ENCODE measurements at regions not wholly inside any gene's neighbourhood (a gene's known extent, or its start where the extent isn't known, plus 50 kb on each side); places are given as distances from the start of the nearest gene placed in this dataset.
"Not testable (repeated sequence)": the region's sequence is repeated elsewhere in the genome, so short reads cannot be mapped to it uniquely, and the experiment has no call there.

- peak; percentile 95 for DNase-seq
These were observed 568.1 kb upstream of the LRRN3 start for GRCh38 chr7:110522761-110523200.

- DNase-seq, result no peak
These were observed 561.8 kb upstream of the LRRN3 start for GRCh38 chr7:110529175-110529574.

DNA sequence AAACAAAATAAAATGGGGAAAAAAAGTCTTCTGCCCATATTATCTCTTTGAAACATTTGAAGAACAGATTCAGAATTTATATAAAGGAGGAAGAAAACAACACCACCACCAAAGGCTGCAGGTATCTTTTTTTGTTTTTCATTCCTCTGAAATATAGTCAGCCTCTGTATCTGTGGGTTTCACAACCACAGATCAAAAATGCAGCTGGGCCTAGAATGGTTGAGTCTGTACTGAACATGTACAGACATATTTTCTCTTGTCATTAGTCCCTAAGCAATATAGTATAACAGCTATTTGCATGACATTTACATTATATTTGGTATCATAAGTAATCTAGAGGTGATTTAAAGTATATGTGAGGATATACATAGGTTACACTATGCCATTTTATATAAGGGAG lies 559.7 kb upstream of the LRRN3 start:
- no peak for DNase-seq

DNA sequence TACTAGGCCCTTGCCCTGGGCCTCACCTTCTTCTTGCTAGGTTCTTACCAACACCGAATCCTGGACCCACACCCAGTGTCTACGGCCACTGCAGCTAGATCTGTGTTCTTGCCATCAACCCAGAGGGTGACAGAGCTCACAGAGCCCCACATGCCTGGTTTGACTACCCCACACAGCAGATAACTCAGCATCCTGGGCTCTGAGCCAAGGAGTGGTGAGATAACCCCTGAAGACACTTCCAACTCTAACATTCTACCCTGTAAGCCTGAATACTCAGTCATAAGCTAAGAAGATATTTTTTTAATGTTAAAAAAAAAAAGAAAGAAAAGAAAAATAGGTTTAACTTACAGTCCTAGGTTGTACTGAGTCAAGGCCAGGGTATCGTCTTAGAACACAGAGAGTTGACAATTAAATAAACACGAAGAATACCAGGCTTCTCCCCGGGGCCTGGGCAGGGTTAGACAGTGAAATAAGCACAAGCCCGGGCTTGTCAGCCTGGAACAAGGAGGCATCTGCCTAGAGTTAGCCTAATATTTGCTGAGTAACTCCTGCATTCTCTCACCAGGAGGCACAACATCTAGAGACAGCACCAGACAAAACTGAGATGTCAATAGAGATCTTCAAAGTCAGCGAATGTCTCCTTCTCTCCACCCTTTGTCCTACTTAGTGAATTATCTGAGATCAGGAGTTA lies 556.5 kb upstream of the LRRN3 start:
- DNase-seq, result peak; percentile 78

GRCh38 chr7:110539216-110539615 lies 551.7 kb upstream of the LRRN3 start:
- no peak for DNase-seq

GRCh38 chr7:110541962-110542361 lies 549.0 kb upstream of the LRRN3 start:
- DNase-seq, result no peak

GRCh38 chr7:110544194-110544593 lies 546.7 kb upstream of the LRRN3 start:
- DNase-seq, result no peak

- no peak for DNase-seq
These were observed 542.6 kb upstream of the LRRN3 start for GRCh38 chr7:110548372-110548771.

DNA sequence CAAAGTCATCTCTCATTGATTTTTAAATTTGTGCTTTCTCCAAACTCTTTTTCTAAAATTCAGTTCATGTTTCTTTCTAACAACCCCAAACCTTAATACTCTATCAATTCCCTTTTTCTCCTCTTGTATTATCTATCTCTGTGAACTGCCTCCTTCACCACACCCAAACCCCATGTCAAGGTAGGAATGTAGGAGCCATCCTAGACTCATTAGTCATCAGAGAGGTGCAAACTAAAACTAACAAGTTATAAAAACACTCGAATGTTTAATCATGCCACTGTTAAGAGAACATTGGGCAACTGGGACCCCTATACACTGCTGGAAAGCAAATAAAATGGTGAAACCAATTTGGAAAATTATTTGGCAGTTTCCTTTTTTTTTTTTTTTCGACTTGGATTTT lies 533.8 kb upstream of the LRRN3 start:
- no peak for DNase-seq

DNA sequence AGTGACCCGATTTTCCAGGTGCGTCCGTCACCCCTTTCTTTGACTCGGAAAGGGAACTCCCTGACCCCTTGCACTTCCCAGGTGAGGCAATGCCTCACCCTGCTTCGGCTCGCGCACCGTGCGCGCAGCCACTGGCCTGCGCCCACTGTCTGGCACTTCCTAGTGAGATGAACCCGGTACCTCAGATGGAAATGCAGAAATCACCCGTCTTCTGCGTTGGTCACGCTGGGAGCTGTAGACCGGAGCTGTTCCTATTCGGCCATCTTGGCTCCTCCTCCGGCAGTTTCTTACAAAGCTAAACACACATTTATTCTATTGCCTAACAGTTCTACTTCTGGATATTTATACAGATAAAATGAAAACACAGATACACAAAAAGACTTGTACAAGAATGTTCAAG lies 527.6 kb upstream of the LRRN3 start:
- DNase-seq, result not testable (repeated sequence)

DNA sequence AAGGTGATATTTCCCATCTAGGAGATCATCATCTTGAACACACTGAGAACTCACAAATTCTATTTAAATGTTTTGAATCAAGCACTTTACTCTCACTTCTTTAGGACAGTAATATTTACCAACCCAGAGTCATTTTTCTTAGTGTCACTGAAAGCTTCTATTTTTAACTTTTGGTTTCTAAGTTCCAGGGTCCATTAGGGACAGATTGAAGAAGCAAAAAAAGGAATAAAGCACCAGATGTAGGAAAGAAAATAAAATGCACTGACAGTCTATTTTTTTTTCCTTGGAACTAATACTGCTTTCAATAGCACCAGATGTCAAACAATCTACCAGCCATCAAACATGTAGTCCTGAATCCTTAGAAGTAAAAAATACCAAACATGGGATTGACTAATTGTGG lies 526.7 kb upstream of the LRRN3 start:
- no peak for DNase-seq

GRCh38 chr7:110568388-110568787 lies 522.5 kb upstream of the LRRN3 start:
- DNase-seq, result no peak

DNA sequence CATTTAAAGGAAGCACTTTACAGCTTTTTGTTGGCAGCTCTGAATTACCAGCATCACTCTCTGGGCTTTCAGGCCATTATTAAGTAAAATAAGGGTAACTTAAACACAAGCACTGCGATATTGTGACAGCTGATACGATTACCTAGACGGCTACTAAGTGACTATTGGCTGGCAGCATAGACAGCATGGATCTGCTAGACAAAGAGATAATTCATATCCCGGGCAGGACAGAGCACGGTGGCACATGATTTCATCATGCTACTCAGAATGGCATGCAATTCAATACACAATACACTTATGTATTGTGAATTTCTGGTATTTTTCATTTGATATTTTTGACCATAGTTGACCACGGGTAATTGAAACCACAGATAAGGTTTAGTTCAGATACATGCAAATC lies 522.0 kb upstream of the LRRN3 start:
- DNase-seq, result no peak

DNA sequence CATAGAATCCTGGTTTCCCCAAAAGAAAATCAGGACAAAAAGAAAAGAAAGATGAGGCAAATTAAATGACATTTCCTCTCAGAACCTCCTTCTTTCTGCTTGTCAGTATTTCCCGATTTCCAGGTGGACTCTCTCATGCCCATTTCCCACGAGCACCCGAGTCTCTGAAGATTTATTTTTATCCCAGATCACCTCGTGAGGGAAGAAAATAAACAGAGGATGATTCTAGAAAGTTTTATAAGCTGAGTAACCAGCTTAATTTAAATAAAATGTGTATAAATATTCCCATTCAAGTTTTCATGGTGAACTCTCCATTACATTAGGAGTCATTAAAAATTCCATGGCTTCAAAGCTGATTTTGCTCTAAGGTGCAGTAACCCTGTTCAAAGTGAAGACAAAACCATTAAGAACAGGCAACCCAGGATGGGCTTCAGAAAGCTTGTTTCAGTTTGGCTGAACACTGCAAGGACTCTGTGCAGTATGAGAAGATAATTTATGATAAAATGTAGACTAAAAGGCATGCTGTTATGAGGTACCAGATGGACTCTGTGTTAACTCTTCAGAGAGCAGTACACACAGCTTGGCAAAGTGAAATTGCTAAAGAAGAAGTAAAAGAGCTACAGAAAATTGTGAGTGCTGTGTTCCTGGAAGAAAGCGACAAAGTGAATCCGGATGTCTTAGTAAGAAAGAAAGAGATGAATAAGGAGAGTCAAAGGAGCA lies 521.3 kb upstream of the LRRN3 start:
- DNase-seq, result no peak

DNA sequence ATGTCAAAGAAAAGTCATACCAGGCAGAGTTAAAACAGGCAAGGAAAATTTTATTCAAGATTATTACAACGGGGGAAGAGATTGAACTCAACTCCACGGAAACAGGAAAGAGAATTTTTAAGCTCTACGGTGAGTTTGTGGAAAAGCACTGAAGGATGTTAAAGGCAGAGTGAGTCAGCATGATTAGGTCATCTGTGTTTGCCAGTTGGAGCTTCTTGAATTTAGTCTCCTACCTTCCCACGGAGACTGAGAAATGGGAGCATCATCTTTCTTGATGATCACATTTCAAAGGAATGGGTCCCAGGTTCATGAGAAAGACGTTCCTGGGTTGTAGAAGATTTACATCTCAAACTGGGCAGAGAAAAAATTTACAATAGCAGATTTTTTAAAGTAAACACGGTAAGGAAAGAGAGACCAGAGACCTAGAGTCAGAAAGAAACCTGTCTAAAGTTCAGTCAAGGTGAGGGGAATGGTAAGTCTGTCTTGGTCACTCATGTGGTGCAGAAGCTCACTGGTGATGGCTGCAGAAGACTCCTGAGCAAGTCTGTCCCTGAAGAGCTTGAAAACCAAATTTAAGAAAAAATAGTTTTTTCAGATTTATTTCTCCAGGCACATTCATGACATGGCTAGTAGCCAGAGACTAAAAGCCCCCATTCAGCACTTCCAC lies 516.9 kb upstream of the LRRN3 start:
- DNase-seq, result no peak

- no peak for DNase-seq
These were observed 503.6 kb upstream of the LRRN3 start for GRCh38 chr7:110587294-110587693.

DNA sequence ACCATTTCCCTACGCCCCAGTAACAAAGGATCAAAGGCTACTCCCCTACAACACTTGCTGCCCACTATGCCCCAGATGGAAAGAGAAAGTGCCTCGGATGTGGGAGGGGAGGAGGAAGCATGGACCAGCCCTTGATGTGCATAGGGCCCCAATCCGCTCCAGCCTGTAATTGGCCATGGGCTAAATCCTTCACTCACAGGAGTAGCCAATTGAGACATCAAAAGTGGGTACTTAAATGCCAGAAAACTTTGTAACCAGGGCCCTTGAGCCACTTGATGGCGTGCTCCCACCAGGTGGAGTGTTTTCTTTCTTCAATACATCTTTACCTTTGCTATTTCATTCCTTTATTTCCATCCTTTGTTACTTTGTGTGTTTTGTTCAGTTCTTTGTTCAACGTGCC lies 500.5 kb upstream of the LRRN3 start:
- no peak for DNase-seq

DNA sequence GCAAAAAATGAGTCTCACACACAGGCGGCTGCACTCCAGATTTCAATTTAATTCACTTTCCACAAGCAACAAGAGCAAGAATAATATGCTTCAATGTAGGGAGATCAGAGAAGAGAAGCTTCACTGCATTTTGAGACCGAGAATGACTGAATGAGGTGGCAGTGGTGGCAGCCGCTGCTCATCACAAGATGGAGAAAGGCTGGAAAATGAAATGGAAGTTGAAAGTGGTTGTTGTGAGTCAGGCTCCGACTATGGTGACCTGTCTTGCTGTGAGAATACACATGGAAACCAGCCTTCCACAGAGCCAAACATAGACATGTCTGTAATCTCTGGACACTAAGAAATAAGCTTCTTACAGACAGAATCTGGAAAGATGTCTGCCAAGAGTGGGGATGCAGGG lies 499.6 kb upstream of the LRRN3 start:
- no peak for DNase-seq

DNA sequence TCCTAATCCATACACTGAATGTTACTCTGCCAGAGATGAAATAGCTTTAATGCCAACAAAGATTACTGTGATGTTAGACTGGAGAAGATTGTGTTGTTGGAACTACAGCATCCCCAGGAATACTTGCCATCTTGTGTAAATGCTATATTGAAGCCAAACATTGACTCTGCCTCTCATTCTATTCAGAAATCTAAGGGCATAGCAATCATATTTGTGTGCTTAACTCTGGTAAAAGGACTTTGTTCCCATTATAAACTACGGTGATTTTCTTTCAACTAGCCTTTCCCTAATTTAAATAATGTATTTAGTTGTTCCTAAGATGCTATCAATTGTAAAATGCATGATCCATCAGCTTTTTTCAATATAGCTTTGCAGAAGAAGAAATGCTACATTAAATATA lies 498.4 kb upstream of the LRRN3 start:
- no peak for DNase-seq

DNA sequence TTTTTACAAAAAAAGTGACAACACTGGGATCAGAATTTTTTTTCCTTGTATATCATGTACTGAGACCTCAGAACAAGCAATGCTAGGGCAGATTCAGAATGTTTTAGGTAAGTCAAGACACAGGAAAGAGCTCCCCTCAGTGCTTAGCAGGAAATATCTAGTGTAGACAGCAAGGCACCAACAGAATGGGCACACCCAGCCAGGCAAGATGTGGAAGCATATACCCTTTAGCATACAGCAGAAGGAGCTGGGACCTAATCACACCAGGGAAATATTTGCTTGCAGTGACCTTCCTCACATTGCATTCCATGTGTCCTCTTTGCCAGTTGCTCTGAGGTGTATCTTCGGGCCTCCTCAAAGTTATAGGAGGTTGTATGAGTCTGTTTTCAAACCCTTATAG lies 497.6 kb upstream of the LRRN3 start:
- DNase-seq, result no peak

DNA sequence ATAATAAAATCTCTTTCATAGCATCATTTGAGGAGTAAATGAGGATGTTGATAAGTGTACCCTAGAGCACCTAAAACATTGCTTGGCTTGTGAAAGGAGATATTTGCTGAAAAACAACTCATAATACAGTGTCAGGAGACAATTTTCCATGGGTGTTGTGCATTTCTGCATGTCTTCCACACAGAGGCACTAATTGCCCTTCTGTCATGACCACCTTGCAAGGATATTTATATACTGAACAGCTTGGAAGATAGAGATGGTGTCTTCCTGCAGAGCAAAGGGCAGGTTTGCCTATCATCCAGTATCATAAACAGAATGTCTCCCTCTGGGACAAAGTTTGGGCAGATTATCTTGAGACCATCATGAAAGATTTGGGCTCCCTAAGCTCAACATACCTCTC lies 495.2 kb upstream of the LRRN3 start:
- no peak for DNase-seq

- DNase-seq, result peak; percentile 60
These were observed 490.0 kb upstream of the LRRN3 start for GRCh38 chr7:110600956-110601355.

DNA sequence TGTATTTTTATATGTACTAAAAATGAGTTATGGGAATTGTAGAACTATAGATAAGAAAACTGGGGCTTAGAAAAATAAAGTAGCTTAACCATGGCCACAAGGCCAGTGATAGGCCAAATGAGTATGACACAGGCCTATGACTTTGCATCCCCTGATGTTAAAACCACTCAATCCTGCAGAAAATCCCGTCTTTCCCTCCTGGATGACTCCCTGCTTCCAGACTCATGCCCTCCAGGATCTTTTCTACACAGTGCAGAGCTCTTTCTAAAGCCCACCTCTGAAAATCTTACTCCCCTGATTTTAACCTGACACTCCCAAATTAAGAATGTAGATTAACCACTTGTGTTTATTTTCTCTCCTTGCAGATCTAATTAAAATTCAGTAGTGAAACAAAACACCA lies 489.2 kb upstream of the LRRN3 start:
- no peak for DNase-seq

DNA sequence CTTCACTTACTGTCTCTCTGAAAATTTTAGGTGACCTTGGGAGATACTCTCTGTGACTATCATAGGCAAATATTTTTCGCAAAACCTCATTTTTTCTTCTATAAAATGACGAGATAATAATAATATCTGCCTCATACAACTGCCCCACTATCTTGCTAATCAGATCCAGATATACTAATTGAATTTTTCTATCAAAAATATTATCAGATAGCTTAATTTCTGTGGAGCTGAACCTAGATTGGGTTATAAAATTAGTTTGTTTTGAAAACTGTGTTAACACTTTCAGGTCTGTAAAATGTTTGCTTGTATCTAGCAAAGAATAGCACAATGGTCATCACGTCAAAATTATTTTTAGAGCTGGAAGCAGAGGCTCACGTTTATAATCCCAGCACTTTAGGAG lies 486.7 kb upstream of the LRRN3 start:
- no peak for DNase-seq
